Suprapubic skin (tissue), 4 donors: ENCODE measurements at regions not wholly inside any gene's neighbourhood (a gene's known extent, or its start where the extent isn't known, plus 50 kb on each side); places are given as distances from the start of the nearest gene placed in this dataset.

Source experiments
- CTCF ChIP-seq, 2 donors: fragments of 200-600 bp in 1 of 2; fragments of 450-650 bp in 1 of 2; sonication (generic) in 1 of 2; IDR thresholded peaks; one replicate each; pipeline ENCODE4 v1.5.1; 2016 to 2019; ENCODE audit warnings: antibody characterized with exemption in 2 of 2, mild to moderate bottlenecking in 1 of 2, moderate library complexity in 1 of 2
- POLR2A ChIP-seq, 2 donors: fragments of 450-650 bp; IDR thresholded peaks; one replicate each; pipeline ENCODE4 v1.6.1; 2017; ENCODE audit warnings: antibody characterized with exemption in 2 of 2, mild to moderate bottlenecking in 2 of 2, moderate library complexity in 2 of 2
- POLR2AphosphoS5 ChIP-seq, 3 donors: sonication (generic); formaldehyde crosslinking; IDR thresholded peaks; one replicate each; pipeline ENCODE4 v1.6.1; 2017; ENCODE audit warnings: antibody characterized with exemption in 3 of 3

- TF ChIP-seq POLR2A (IDR thresholded peaks at IDR 0.05) (no peak), CTCF (IDR thresholded peaks at IDR 0.05) (no peak), POLR2AphosphoS5 (IDR thresholded peaks at IDR 0.05) (no peak)
These were observed 152.1 kb downstream of the GALC start for GRCh38 chr14:87840906-87841305.
